Liver (tissue), 8 donors: ENCODE measurements at regions not wholly inside any gene's neighbourhood (a gene's known extent, or its start where the extent isn't known, plus 50 kb on each side); places are given as distances from the start of the nearest gene placed in this dataset.

ENCODE experiments used
- DNase-seq: peaks from one replicate; pipeline ENCODE4 v3.0.0-alpha.2; 2017; ENCODE audit warnings: low spot score
- H3K27ac ChIP-seq, 2 donors: one replicate each; pipeline ENCODE4 v1.7.0; 2013; ENCODE audit warnings: inconsistent platforms in 2 of 2, low read length in 2 of 2, control low read depth in 1 of 2, low read depth in 1 of 2, mild to moderate bottlenecking in 1 of 2
- H3K27me3 ChIP-seq, 4 donors: one replicate each; pipeline versions ENCODE4 v1.6.1 to v1.7.0; 2013; ENCODE audit warnings: low read length in 3 of 4, inconsistent platforms in 1 of 4, mild to moderate bottlenecking in 1 of 4, moderate library complexity in 1 of 4; ENCODE audit not compliant: control insufficient read depth in 4 of 4, insufficient read depth in 4 of 4
- H3K36me3 ChIP-seq, 4 donors: one replicate each; pipeline versions ENCODE4 v1.6.1 to v1.7.0; 2013; ENCODE audit warnings: low read length in 3 of 4, mild to moderate bottlenecking in 3 of 4, low read depth in 1 of 4, moderate library complexity in 1 of 4; ENCODE audit not compliant: control insufficient read depth in 4 of 4, insufficient read depth in 3 of 4
- H3K4me1 ChIP-seq, 4 donors: one replicate each; pipeline versions ENCODE4 v1.6.1 to v1.7.0; 2013; ENCODE audit warnings: low read length in 3 of 4, mild to moderate bottlenecking in 3 of 4, moderate library complexity in 1 of 4; ENCODE audit not compliant: control insufficient read depth in 4 of 4, insufficient read depth in 4 of 4
- H3K4me3 ChIP-seq, 3 donors: one replicate each; pipeline versions ENCODE4 v1.6.1 to v1.7.0; 2013; ENCODE audit warnings: low read length in 3 of 3, control low read depth in 1 of 3, low read depth in 1 of 3, mild to moderate bottlenecking in 1 of 3
- H3K9ac ChIP-seq, 2 donors: one replicate each; pipeline ENCODE4 v1.7.0; 2013; ENCODE audit warnings: low read length in 2 of 2, mild to moderate bottlenecking in 2 of 2, moderate library complexity in 2 of 2, control low read depth in 1 of 2, low read depth in 1 of 2
- H3K9me3 ChIP-seq, 4 donors: one replicate each; pipeline versions ENCODE4 v1.6.1 to v1.7.0; 2013; ENCODE audit warnings: low read length in 3 of 4; ENCODE audit not compliant: control insufficient read depth in 4 of 4
- EGR1 ChIP-seq, 2 donors: IDR thresholded peaks; 2 replicates each; pipeline ENCODE4 v1.6.1; 2016 to 2018; ENCODE audit warnings: antibody characterized with exemption in 2 of 2, low read depth in 2 of 2
- FOXA1 ChIP-seq: IDR thresholded peaks from 2 replicates; pipeline ENCODE4 v1.6.1; 2016; ENCODE audit warnings: antibody characterized with exemption
- FOXA2 ChIP-seq: IDR thresholded peaks from 2 replicates; pipeline ENCODE4 v1.6.1; 2016; ENCODE audit warnings: antibody characterized with exemption
- GABPA ChIP-seq, 2 donors: IDR thresholded peaks in 1 of 2; conservative IDR thresholded peaks in 1 of 2; 2 replicates each; pipeline ENCODE4 v1.6.1; 2016; ENCODE audit warnings: antibody characterized with exemption in 2 of 2, mild to moderate bottlenecking in 1 of 2, moderate library complexity in 1 of 2
- HNF4A ChIP-seq, 2 donors: conservative IDR thresholded peaks; 2 replicates each; pipeline ENCODE4 v1.6.1; 2016; ENCODE audit warnings: antibody characterized with exemption in 2 of 2, mild to moderate bottlenecking in 2 of 2
- HNF4G ChIP-seq: IDR thresholded peaks from 2 replicates; pipeline ENCODE4 v1.6.1; 2016; ENCODE audit warnings: antibody characterized with exemption
- JUND ChIP-seq, 2 donors: IDR thresholded peaks; 2 replicates each; pipeline ENCODE4 v1.6.1; 2016; ENCODE audit warnings: antibody characterized with exemption in 2 of 2
- NR2F2 ChIP-seq: IDR thresholded peaks from 2 replicates; pipeline ENCODE4 v1.6.1; 2016; ENCODE audit warnings: antibody characterized with exemption
- RAD21 ChIP-seq, 2 donors: IDR thresholded peaks; 2 replicates each; pipeline ENCODE4 v1.6.1; 2016; ENCODE audit warnings: antibody characterized with exemption in 2 of 2, mild to moderate bottlenecking in 2 of 2
- RXRA ChIP-seq, 2 donors: IDR thresholded peaks; 2 replicates each; pipeline ENCODE4 v1.6.1; 2017 to 2018; ENCODE audit warnings: antibody characterized with exemption in 2 of 2, mild to moderate bottlenecking in 1 of 2
- SP1 ChIP-seq: IDR thresholded peaks from 2 replicates; pipeline ENCODE4 v1.6.1; 2018; ENCODE audit warnings: antibody characterized with exemption, mild to moderate bottlenecking
- TAF1 ChIP-seq: conservative IDR thresholded peaks from 2 replicates; pipeline ENCODE4 v1.6.1; 2016; ENCODE audit warnings: antibody characterized with exemption, mild to moderate bottlenecking
- YY1 ChIP-seq: IDR thresholded peaks from 2 replicates; pipeline ENCODE4 v1.6.1; 2016; ENCODE audit warnings: antibody characterized with exemption, mild to moderate bottlenecking
- WGBS: extraction: QIAGEN DNeasy Blood & Tissue Kit; methylation state at CpG from one replicate; pipeline ENCODE4 v1.1.7; 2013; 5-methylcytosine and 5-hydroxymethylcytosine counted together
- TF ChIP-seq, protein P1 (sequence below): IDR thresholded peaks from 2 replicates; pipeline ENCODE4 v1.6.1; 2016; ENCODE audit warnings: antibody characterized with exemption
- TF ChIP-seq, protein P2 (sequence below): IDR thresholded peaks from 2 replicates; pipeline ENCODE4 v1.6.1; 2016; ENCODE audit warnings: antibody characterized with exemption, mild to moderate bottlenecking
- TF ChIP-seq, protein P3 (sequence below): fragments of 150-350 bp; IDR thresholded peaks from 2 replicates; pipeline ENCODE4 v1.5.1; 2017; ENCODE audit warnings: improper control_type of control experiment, low read depth, low read length; ENCODE audit not compliant: missing input control
- TF ChIP-seq, protein P4 (sequence below): IDR thresholded peaks from 2 replicates; pipeline ENCODE4 v1.6.1; 2016; ENCODE audit warnings: antibody characterized with exemption
- TF ChIP-seq, protein P5 (sequence below): IDR thresholded peaks from 2 replicates; pipeline ENCODE4 v1.6.1; 2016; ENCODE audit warnings: antibody characterized with exemption
- donor health status: healthy.
- donor health status: healthy.
- donor health status: healthy.
- donor health status: healthy.
- donor health status: healthy.

DNA sequence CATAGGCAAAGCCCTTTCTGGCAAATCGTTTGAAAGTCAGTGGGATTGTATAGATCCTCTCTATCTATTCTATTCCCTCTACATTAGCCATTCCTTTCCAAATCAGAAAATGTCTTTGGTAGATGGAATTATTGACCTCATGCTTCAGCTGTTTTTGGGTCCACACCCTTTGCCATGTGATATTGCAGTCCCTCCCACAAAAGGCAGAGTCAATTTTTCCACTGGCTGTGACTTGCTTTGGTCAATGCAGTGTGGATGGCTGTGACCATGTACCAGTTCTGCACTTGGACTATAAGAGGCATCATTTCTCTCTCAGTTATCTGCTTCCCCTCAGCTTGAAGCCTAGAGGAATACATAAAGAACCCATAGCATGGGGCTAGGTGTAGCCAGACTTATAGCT lies 332.9 kb downstream of the PTEN start:
- no peaks in the 10 kb centered on the region for H3K36me3 ChIP-seq
- H3K4me3 ChIP-seq = no peak overlapping the region
- WGBS = 40% methylated on average over 1 of the region's 1 CpG
- no peak for DNase-seq
- no peak overlapping the region for H3K9ac ChIP-seq
- no peaks in the 10 kb centered on the region for H3K27me3 ChIP-seq
- H3K27ac ChIP-seq = no peak overlapping the region
- no peaks in the 10 kb centered on the region for H3K9me3 ChIP-seq
- TF ChIP-seq, protein P1, sequence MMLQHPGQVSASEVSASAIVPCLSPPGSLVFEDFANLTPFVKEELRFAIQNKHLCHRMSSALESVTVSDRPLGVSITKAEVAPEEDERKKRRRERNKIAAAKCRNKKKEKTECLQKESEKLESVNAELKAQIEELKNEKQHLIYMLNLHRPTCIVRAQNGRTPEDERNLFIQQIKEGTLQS = peak; percentile 44
- TF ChIP-seq HNF4A (conservative IDR thresholded peaks at IDR 0.05) (no peak), JUND (IDR thresholded peaks at IDR 0.05) (peak; percentile 18 to 72), HNF4G (no peak), EGR1 (IDR thresholded peaks at IDR 0.05; ENCODE audit: low read depth in 2 of 2) (no peak), SP1 (no peak)
- TF ChIP-seq, protein P2, sequence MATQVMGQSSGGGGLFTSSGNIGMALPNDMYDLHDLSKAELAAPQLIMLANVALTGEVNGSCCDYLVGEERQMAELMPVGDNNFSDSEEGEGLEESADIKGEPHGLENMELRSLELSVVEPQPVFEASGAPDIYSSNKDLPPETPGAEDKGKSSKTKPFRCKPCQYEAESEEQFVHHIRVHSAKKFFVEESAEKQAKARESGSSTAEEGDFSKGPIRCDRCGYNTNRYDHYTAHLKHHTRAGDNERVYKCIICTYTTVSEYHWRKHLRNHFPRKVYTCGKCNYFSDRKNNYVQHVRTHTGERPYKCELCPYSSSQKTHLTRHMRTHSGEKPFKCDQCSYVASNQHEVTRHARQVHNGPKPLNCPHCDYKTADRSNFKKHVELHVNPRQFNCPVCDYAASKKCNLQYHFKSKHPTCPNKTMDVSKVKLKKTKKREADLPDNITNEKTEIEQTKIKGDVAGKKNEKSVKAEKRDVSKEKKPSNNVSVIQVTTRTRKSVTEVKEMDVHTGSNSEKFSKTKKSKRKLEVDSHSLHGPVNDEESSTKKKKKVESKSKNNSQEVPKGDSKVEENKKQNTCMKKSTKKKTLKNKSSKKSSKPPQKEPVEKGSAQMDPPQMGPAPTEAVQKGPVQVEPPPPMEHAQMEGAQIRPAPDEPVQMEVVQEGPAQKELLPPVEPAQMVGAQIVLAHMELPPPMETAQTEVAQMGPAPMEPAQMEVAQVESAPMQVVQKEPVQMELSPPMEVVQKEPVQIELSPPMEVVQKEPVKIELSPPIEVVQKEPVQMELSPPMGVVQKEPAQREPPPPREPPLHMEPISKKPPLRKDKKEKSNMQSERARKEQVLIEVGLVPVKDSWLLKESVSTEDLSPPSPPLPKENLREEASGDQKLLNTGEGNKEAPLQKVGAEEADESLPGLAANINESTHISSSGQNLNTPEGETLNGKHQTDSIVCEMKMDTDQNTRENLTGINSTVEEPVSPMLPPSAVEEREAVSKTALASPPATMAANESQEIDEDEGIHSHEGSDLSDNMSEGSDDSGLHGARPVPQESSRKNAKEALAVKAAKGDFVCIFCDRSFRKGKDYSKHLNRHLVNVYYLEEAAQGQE = no peak
- H3K4me1 ChIP-seq = peaks cover 0 to 3% (median 3%) of the 10 kb centered on the region in 4 donors

DNA sequence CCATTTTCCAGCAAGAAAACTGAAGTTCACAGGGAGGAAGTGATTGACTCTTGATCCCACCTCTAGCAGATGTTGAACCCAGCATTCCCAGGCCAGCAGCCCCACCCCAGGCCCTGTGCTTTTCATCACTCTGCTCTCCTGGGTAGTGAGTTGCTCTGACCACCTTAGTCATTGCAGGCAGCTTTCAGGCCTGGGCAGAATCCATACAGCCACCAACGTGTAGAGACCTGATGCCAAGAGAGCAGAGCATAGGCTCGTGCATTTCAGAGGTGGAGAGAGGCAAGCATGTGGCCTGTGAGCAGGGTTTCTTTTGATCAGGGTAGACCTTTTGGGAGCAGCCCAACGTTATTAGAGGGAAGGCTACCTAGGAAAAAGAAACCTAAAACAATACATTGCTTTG lies 334.6 kb downstream of the PTEN start:
- H3K4me1 ChIP-seq = peaks cover 0 to 3% (median 3%) of the 10 kb centered on the region in 4 donors
- H3K27me3 ChIP-seq = no peaks in the 10 kb centered on the region
- H3K9ac ChIP-seq = no peak overlapping the region
- no peaks in the 10 kb centered on the region for H3K9me3 ChIP-seq
- no peak overlapping the region for H3K27ac ChIP-seq
- no peak for DNase-seq
- no peak overlapping the region for H3K4me3 ChIP-seq
- TF ChIP-seq HNF4G = no peak
- TF ChIP-seq, protein P2 = no peak
- TF ChIP-seq JUND (IDR thresholded peaks at IDR 0.05) = no peak
- TF ChIP-seq SP1 = no peak
- no peak for TF ChIP-seq YY1
- TF ChIP-seq NR2F2 = no peak
- no peak for TF ChIP-seq RXRA (IDR thresholded peaks at IDR 0.05)
- no peak for TF ChIP-seq RAD21 (IDR thresholded peaks at IDR 0.05)
- TF ChIP-seq HNF4A (conservative IDR thresholded peaks at IDR 0.05) = no peak
- TF ChIP-seq, protein P3, sequence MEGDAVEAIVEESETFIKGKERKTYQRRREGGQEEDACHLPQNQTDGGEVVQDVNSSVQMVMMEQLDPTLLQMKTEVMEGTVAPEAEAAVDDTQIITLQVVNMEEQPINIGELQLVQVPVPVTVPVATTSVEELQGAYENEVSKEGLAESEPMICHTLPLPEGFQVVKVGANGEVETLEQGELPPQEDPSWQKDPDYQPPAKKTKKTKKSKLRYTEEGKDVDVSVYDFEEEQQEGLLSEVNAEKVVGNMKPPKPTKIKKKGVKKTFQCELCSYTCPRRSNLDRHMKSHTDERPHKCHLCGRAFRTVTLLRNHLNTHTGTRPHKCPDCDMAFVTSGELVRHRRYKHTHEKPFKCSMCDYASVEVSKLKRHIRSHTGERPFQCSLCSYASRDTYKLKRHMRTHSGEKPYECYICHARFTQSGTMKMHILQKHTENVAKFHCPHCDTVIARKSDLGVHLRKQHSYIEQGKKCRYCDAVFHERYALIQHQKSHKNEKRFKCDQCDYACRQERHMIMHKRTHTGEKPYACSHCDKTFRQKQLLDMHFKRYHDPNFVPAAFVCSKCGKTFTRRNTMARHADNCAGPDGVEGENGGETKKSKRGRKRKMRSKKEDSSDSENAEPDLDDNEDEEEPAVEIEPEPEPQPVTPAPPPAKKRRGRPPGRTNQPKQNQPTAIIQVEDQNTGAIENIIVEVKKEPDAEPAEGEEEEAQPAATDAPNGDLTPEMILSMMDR = no peak
- TF ChIP-seq GABPA (IDR thresholded peaks at IDR 0.05 in 1 of 2, conservative IDR thresholded peaks at IDR 0.05 in 1 of 2) = no peak
- TF ChIP-seq, protein P4, sequence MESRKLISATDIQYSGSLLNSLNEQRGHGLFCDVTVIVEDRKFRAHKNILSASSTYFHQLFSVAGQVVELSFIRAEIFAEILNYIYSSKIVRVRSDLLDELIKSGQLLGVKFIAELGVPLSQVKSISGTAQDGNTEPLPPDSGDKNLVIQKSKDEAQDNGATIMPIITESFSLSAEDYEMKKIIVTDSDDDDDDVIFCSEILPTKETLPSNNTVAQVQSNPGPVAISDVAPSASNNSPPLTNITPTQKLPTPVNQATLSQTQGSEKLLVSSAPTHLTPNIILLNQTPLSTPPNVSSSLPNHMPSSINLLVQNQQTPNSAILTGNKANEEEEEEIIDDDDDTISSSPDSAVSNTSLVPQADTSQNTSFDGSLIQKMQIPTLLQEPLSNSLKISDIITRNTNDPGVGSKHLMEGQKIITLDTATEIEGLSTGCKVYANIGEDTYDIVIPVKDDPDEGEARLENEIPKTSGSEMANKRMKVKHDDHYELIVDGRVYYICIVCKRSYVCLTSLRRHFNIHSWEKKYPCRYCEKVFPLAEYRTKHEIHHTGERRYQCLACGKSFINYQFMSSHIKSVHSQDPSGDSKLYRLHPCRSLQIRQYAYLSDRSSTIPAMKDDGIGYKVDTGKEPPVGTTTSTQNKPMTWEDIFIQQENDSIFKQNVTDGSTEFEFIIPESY = no peak
- TF ChIP-seq TAF1 = no peak
- TF ChIP-seq, protein P5, sequence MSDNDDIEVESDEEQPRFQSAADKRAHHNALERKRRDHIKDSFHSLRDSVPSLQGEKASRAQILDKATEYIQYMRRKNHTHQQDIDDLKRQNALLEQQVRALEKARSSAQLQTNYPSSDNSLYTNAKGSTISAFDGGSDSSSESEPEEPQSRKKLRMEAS = no peak
- TF ChIP-seq FOXA2 = no peak
- no peak for TF ChIP-seq FOXA1
- TF ChIP-seq EGR1 (IDR thresholded peaks at IDR 0.05; ENCODE audit: low read depth in 2 of 2) = no peak
- H3K36me3 ChIP-seq = no peaks in the 10 kb centered on the region
- 96% methylated on average over 3 of the region's 3 CpGs for WGBS
